T1000 (cell line): ENCODE measurements at regions not wholly inside any gene's neighbourhood (a gene's known extent, or its start where the extent isn't known, plus 50 kb on each side); places are given as distances from the start of the nearest gene placed in this dataset.

ENCODE experiments used
- DNase-seq: peaks from one replicate; lab custom pipeline; 2025; ENCODE audit warnings: mixed read lengths; lab: John Stamatoyannopoulos, UW

DNA sequence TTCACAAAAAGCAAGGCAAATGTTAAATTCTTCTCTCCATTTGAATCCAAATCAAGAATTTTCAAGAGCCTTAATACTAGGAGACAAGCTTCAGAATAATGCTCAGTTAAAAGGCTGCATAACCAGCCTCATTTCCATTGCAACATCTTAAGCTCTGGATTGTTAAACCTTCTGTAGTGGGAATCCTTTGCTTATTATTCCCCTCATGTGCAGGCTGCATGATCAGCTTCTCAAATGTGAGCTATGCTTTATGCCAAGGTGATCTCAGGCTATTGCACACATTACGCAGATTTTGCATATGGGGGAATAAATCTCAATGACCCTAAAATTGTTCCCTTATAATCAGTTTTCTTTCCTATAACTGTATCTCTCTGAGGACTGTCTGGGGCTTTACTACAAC is 71.7 kb upstream of the CCDC196 start:
- no peak for DNase-seq

DNA sequence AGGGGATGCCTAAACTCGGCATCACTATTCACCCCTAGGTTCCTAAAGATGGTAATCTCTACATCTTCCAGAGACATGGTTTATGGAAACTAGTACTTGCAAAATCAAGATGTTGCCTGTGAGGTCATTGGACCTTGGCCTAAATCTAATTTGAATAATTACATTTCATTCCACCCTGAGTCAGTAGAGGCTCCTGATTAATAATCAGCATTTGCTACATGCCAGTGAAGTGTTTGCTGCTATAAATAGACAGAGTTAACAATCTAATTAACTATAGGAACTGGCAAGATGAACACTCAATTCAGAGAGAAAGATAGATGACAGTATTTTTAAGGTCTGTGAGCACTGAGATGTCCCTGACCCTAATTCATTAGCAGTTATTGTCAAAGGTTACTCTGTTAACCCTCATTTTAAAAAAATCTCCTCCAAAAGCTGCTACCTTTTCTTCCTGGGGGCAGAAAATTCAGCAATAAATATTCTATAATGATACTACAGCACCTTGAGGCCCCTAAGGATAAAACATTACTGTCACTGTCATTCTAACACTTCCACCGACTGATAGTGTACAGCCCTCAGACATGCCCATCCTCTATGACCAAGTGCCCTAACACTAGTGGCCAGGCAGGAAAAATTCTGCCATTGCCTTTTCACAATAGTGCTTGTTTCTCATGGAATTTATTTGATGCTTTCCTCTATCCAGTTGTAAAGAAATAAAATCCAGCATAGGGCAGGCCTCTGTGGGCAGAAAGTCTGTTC is 65.7 kb upstream of the CCDC196 start:
- no peak for DNase-seq

DNA sequence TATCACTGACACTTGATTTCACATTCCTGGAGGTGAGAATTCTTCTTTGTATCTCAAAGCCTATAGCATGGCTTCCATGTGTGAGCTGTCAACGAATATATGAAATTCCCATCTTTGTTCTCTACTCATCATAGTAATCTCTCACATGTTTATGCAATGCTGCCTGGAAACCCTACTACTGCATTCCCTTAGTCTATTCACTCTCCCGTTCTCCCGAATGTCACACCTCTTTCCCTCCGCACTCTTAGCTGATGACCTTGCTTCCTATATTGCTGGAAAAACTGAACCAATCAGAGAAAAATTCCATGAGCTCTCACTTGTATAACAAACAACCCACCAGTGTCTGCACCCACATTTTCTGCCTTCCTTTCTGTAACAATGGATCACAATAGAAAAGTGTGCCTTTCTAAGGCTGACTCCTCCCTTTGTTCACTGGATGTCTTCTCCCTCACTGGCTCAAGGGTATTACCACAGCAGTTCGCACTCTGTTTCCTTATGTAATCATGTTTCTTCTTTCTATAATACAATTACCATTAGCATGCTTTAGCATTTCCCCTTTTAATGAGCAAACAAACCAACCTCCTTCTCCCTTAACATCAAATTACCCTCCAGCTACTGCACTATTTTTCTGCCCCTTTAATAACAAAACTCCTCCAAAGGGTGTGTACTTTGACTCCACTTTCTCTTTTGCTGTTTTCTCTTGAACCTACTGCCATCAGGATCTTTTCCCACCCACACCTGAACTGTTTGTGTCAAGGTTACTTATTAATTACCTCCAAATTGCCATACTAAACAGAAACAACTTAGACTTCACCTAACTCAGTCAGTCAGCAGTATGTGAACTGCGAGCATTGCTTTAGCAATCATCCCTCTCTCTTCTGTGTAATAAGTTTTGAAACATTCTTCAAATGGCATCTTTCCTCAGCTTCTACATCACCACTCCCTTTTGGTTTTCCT is 63.9 kb upstream of the CCDC196 start:
- no peak for DNase-seq

DNA sequence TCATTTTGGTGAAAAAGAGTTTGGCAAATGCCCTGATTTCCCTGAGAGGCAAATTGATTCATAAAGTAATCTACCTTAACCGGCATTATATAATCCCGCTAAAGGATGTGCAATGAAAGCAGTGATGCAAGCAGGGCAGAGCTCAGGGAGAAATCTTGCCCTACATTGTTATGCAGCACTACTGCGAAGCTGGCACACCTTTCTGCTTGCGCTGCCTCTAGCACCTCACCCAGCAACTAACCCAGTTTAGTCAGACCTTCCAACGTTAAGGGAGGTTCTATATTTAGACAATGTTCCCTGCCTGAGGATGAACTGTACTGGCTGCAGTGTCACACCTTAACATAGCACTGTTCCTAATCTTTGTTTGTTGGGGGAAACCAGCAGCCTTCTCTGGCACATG is 60.8 kb upstream of the CCDC196 start:
- no peak for DNase-seq

DNA sequence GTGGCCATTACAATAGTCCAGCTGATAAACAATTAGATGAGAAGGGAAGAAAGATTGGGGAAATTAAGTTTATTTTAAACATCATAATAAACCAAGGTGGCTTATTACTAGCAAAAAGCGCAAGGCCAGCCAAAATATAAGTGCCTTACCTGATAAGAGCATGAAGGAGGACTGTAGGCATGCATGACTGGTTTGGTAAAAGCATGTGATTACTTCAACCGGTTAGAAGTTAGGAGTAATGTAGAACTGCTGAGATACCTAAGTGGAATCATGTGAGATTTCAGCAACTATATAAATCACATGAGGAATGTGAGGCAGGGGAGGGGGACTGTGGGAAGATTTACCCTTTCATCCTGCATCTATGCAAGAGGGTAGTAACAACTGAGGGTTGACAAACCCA is 59.7 kb upstream of the CCDC196 start:
- DNase-seq: no peak

DNA sequence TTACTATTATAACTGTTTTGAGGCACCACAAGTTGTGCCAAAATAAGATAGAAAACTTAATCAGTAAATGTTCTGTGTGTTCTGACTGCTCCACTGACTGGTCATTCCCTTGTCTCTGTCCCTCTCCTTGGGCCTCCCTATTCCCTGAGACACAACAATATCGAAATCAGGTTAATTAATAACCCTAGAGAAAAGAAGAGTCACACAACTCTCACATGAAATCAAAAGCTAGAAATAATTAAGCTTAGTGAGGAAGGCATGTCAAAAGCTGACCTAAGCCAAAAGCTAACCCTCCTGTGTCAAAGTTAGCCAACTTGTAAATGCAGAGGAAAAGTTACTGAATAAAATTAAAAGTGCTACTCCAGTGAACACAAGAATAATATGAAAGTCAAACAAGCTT is 53.8 kb upstream of the CCDC196 start:
- no peak for DNase-seq

DNA sequence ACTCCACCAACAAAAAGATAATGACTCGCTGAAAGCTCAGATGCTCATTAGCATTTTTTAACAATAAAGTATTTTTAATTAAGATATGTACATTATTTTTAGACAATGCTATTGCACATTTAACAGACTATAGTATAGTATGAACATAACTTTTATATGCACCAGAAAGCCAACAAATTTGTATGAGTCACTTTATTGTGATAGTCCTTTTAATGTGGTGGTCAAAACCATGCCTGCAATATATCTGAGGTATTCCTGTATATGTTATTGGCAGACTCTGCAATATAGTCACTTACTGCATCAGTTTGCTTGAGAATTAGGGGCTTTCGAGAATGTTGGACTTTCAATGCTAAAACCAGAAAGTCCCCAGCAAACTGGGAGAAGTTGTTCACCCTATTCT is 51.7 kb upstream of the CCDC196 start:
- DNase-seq: no peak

DNA sequence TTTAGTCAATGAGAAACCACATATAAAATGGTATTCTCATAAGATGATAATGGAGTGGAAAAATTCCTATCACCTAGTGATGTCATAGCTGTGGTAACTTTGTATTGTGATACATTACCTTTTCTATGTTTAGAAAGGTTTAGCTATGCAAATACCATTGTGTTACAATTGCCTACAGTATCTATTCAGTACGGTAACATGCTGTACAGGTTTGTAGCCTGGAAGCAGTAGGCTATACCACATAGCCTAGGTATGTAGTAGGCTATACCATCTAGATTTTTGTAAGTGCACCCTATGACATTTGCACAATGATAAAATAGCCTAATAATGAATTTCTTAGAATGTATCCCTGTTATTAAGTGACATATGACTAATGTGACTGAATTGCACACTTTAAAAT is 50.5 kb upstream of the CCDC196 start:
- DNase-seq: no peak
